ENCODE measurements at regions not wholly inside any gene's neighbourhood (a gene's known extent, or its start where the extent isn't known, plus 50 kb on each side); places are given as distances from the start of the nearest gene placed in this dataset.

GRCh38 chrX:137171626-137172025 lies 137.8 kb upstream of the GPR101 start:
- TF ChIP-seq CTCF (IDR thresholded peaks at IDR 0.05; ENCODE audit: poor library complexity, severe bottlenecking) (no peak), REST (IDR thresholded peaks at IDR 0.05; ENCODE audit: borderline replicate concordance) (no peak), EZH2 (IDR thresholded peaks at IDR 0.05; ENCODE audit: borderline replicate concordance, insufficient read depth, low read length, poor library complexity, severe bottlenecking) (no peak), RAD21 (conservative IDR thresholded peaks at IDR 0.05) (no peak)

Measured in neural cell (in vitro differentiated cells).